Stimulated activated CD8-positive, alpha-beta memory T cell treated with anti-CD3 and anti-CD28 coated beads, Interleukin-15, amount 100 ng/mL, for 4 hours (primary cell): ENCODE measurements at regions not wholly inside any gene's neighbourhood (a gene's known extent, or its start where the extent isn't known, plus 50 kb on each side); places are given as distances from the start of the nearest gene placed in this dataset.
"Not testable (repeated sequence)": the region's sequence is repeated elsewhere in the genome, so short reads cannot be mapped to it uniquely, and the experiment has no call there.

Experiments used
- DNase-seq, 2 donors: peaks; one replicate each; pipeline ENCODE4 v3.0.0-alpha.2; 2020; ENCODE audit warnings: low read depth in 2 of 2

DNA sequence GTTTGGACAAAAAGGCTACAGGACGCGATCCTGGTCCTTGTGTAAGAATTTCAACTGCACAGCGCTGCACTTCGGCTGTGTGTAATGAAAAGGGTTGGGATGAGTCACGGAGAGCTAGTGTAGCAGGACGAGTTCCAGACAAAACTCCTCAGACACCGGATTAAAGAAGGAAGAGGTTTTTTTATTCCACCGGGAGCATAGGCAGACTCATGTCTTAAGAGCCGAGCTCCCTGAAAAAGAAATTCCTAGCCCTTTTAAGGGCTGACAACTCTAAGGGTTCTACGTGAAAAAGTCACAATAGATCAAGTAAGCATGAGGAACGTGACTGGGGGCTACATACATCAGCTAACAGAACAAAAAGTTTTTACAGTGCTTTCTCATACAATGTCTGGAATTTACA is 54.8 kb upstream of the FAM90A1 start:
- not testable (repeated sequence) for DNase-seq

GRCh38 chr12:8285681-8286080 is 58.3 kb upstream of the FAM90A1 start:
- DNase-seq = not testable (repeated sequence)

- not testable (repeated sequence) for DNase-seq
Measured at GRCh38 chr12:8291764-8292163, 64.3 kb upstream of the FAM90A1 start.

DNA sequence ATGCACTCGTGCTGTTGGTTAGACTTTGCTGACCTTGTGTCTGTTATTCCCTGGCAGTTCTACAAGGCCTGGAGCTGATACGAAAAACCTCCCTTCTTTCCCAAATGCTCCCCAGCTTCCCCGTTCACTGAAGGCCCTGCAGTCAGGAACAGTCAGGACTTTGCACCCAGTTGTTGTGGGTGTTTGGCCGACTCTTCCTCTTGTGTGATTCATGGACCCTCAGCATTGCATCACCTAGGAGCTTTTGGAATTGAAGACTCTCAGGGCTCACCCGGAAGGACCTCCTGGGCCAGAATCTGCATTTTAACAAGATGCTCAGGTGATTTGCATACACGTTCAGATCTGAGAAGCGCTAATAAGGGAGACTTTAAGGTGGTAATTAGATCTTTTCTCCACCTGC is 67.2 kb upstream of the FAM90A1 start:
- DNase-seq = not testable (repeated sequence)

DNA sequence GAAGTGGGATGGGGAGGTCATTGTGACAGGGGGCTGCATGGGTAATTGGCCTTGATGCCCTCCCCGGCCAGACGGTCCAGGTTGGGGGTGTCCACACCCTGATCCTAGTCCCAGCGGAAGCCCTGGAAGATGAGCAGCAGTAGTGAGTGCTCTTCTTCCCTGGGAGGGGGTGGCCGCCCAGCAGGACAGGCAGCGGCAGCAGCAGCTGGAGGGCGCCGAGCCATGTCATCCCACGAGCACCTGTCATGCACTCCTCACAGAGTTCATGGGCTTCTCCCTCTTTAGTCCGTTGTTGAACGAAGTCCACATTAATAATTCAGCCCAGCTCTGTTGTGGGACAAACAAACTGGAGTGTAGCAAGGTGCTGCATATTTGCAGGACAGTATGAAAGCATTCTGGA is 81.2 kb upstream of the FAM90A1 start:
- DNase-seq = not testable (repeated sequence)

- DNase-seq = not testable (repeated sequence)
Measured at GRCh38 chr12:8315997-8316396, 88.6 kb upstream of the FAM90A1 start.

DNA sequence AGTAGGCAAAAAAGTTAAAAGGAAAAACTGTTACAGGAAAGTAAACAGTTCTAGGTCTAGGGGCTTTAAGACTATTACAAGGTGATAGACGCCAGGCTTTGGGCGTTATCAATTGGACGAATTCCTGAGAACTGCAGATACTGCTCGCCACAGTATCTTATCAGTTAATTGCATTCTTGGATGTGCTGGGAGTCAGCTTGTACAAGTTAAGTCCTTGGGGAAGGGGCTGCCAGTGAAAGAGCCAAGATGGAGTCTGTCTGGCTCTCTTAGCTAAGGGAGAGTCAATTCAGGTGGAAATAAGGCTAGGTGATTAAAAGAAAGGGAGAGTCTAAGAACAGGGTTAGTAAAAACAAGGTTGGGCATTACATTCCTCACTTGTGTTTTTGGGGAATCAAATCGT is 90.3 kb upstream of the FAM90A1 start:
- DNase-seq = not testable (repeated sequence)

- peak in 1 of 2 donors; percentile 6 for DNase-seq
Measured at GRCh38 chr12:8320251-8320730, 92.9 kb upstream of the FAM90A1 start.

DNA sequence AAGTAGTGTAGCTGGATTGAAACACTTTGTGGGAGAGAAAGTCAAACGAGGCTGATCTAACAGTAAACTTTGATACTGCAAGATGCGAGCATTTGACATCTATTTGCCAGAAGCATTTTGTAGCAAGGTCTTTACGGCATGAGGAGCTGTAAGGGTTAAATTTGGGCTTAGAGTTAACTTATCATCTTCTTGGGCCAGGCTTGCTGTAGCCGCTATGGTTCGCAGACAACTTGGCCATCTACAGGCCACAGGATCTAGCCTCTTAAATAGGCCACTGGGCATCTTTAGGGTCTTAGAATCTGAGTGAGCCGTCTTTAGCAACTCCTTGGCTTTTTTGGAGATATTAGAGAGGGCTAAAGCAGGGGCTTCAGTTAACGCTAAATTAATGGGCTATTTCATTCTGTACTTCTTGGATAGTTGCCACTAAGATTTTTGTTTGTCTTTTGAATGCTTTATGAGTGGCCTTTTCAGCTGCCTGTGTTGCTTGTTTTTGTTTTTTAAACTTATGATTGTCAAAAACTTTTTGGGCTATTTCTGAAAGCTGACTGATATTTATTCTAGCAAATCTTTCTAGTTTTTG is 93.5 kb upstream of the FAM90A1 start:
- not testable (repeated sequence) for DNase-seq

GRCh38 chr12:8325145-8325839 is 97.9 kb upstream of the FAM90A1 start:
- not testable (repeated sequence) for DNase-seq

GRCh38 chr12:8328835-8329234 is 101.4 kb upstream of the FAM90A1 start:
- not testable (repeated sequence) for DNase-seq

- DNase-seq = not testable (repeated sequence)
Measured at GRCh38 chr12:8332373-8332772, 105.0 kb upstream of the FAM90A1 start.

DNA sequence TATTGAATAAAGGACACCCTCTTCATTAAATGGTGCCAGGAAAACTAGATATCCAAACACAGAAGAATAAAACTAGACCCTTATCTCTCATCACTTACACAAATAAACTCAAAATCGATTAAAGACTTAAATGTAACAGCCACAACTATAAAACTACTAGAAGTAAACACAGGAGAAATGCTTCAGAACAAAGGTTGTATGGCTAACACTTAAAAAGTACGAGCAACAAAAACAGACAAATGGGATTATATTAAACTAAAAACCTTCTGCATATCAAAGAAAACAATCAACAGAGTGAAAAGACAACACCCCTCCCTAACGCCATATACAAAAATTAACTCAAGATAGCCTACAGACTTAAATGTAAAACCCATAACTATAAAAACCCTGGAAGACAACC is 104.7 kb upstream of the CLEC6A start:
- DNase-seq = not testable (repeated sequence)

DNA sequence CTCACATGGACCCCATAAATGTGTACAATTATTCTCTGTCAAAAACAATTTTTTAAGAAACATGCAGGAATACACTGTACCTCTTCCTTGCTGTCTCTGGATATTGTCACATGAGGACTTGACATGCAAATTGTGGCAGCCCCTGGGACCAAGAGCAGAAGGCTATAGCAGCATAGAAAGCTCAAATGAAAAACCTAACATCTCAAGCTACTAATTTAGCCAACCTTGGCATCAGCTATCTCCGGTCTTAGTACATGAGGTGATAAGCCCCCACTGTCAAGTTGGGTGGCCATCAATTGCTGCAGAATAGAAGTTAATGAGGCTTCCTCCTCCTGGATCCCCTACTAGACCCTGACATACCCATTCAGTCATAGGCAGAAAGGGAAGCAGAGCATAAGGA is 101.0 kb upstream of the CLEC6A start:
- DNase-seq = not testable (repeated sequence)

DNA sequence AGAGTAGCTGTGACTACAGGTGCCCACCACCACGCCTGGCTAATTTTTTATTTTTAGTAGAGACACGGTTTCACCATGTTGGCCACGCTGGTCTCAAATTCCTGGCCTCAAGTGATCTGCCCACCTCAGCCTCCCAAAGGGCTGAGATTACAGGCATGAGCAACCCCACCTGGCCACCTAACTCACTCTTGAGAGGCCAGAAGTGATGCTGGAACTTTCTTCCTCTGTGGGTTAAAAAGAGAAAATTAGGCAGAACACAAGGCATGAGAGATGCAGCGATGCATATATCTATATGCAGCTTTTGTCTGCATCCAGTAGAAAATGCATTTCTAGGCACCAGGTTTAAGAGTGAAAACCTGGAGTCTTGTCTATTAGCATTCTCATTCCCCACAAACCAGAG is 100.2 kb upstream of the CLEC6A start:
- DNase-seq = not testable (repeated sequence)

DNA sequence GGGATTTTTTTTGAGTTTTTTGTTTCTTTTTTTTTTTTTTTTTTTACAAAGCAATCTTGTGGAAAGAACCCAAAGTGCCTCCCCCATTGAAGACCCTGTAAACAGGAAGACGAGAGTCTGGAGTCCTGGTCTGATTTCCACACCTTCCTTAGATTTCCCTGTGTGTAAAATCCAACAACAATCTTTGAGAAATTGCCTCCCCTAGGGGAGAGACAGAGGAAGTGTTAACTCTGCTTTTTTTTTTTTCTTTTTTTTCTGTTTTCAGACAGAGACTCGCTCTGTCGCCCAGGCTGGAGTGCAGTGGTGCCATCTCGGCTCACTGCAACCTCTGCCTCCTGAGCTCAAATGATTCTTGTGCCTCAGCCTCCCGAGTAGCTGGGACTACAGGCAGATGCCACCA is 82.0 kb upstream of the CLEC6A start:
- not testable (repeated sequence) for DNase-seq

- DNase-seq = not testable (repeated sequence)
Measured at GRCh38 chr12:8375122-8375521, 80.6 kb upstream of the CLEC6A start.

DNA sequence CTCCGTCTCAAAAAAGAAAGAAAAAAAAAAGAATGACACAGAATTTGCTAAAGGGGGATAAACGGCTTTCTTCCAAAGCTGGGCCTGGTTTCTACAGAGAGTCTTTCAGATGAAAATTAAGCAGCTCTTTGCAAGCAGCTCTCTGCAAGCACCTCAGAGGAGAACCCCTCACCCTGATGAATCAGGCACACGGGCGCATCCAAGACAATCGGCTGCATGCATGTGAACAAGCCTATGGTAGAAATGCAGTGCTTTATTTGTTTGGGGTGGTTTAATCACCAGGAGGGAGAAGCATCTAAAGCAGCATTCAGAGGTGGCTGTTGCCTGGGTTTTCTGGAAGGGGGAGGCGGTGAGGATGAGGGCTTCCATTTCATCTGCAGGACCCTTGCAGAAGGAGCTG is 78.0 kb upstream of the CLEC6A start:
- not testable (repeated sequence) for DNase-seq

- DNase-seq = not testable (repeated sequence)
Measured at GRCh38 chr12:8382556-8382955, 73.2 kb upstream of the CLEC6A start.

- not testable (repeated sequence) for DNase-seq
Measured at GRCh38 chr12:8384686-8385085, 71.1 kb upstream of the CLEC6A start.

DNA sequence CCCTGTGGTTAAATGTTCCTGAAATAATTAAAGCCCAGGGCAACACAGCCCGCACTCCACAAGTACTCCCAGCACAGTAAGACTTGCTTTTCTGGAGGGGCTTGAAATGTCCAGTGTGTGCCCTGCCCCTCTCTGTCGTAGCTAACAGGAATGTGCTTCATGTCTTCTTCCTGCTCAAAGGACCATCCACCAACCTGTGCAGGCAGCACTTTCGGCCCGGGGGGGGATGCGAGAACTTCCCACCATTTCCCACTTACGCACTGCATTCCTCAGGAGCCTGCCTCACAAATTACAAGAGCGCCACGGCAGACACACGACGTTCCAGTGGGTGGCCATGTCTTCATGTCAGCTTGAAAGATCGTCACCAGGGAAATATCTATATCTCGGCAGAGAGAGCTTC is 70.3 kb upstream of the CLEC6A start:
- not testable (repeated sequence) for DNase-seq

GRCh38 chr12:8386661-8387060 is 69.1 kb upstream of the CLEC6A start:
- not testable (repeated sequence) for DNase-seq

DNA sequence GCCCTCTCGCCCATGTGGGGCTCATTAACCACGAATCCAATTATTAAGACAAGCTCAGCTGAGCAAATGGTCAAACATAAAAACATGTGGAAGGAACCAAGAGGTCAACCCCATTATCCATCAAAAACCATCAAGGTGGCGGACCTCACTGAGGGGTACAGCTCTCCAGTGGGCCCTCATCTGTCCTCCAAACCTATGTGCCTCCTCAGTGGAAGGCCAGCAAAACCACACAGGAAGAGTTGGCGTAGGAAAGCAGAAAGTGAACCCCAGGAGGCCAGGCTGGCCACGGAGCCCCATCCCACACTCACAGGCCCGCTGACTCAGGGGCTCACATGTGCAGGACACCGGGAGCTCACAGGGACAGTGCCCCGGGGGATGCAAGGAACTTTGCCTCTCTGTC is 66.5 kb upstream of the CLEC6A start:
- DNase-seq = not testable (repeated sequence)
